Adrenal gland (tissue), 9 donors: ENCODE measurements at regions not wholly inside any gene's neighbourhood (a gene's known extent, or its start where the extent isn't known, plus 50 kb on each side); places are given as distances from the start of the nearest gene placed in this dataset.
"Not testable (repeated sequence)": the region's sequence is repeated elsewhere in the genome, so short reads cannot be mapped to it uniquely, and the experiment has no call there.

ENCODE experiments used
- DNase-seq, 7 donors: peaks; one replicate each; pipeline ENCODE4 v3.0.0-alpha.2; 2019 to 2020
- H3K27ac ChIP-seq, 5 donors: fragments of 200-600 bp; sonication (generic) in 4 of 5; 1 replicate in 3 of 5; 2 replicates in 2 of 5; pipeline versions ENCODE4 v1.5.1 to v1.8.0; 2016 to 2020; ENCODE audit warnings: mild to moderate bottlenecking in 1 of 5
- H3K27me3 ChIP-seq: fragments of 200-600 bp; 2 replicates; pipeline ENCODE4 v1.8.0; 2021
- H3K36me3 ChIP-seq, 2 donors: fragments of 200-600 bp; replicated peaks in 1 of 2; 1 replicate in 1 of 2; 2 replicates in 1 of 2; pipeline versions ENCODE4 v1.5.1 to v1.8.0; 2018 to 2022
- H3K4me1 ChIP-seq, 2 donors: fragments of 200-600 bp; replicated peaks in 1 of 2; 1 replicate in 1 of 2; 2 replicates in 1 of 2; pipeline versions ENCODE4 v1.5.1 to v1.8.0; 2018 to 2021
- H3K4me3 ChIP-seq, 4 donors: fragments of 200-600 bp; sonication (generic) in 3 of 4; one replicate each; pipeline ENCODE4 v1.5.1; 2016 to 2018
- H3K9me3 ChIP-seq, 3 donors: fragments of 200-600 bp; sonication (generic) in 1 of 3; replicated peaks in 1 of 3; 1 replicate in 2 of 3; 2 replicates in 1 of 3; pipeline versions ENCODE4 v1.5.1 to v1.8.0; 2016 to 2021
- POLR2A ChIP-seq, 2 donors: fragments of 450-650 bp; IDR thresholded peaks; one replicate each; pipeline ENCODE4 v1.6.1; 2017; ENCODE audit warnings: antibody characterized with exemption in 2 of 2, mild to moderate bottlenecking in 2 of 2, moderate library complexity in 1 of 2
- WGBS, 4 donors: extraction: QIAGEN DNeasy Blood & Tissue Kit in 2 of 4; methylation state at CpG; one replicate each; pipeline versions ENCODE4 v1.1.5 to v1.1.7; 2013 to 2017; 5-methylcytosine and 5-hydroxymethylcytosine counted together
- intact Hi-C, 2 donors: fragments of 100-400 bp; cut with DNase I; formaldehyde crosslinking; loops; one replicate each; pipeline versions ENCODE4 v1.14.1 to v1.15.0; 2022 to 2023
- TF ChIP-seq, protein P1 (sequence below), 6 experiments: fragments of 450-650 bp in 4 of 6; fragments of 200-600 bp in 2 of 6; sonication (generic) in 1 of 6; IDR thresholded peaks; 1 replicate in 5 of 6; 2 replicates in 1 of 6; pipeline versions ENCODE4 v1.5.1 to v1.8.0; 2016 to 2021; ENCODE audit warnings: antibody characterized with exemption in 6 of 6, mild to moderate bottlenecking in 2 of 6, moderate library complexity in 1 of 6
- donor health status: healthy with polysubstance abuse.
- donor health status: Bipolar disorder and iron deficiency.
- donor health status: DM: yes; HTN: yes; CAD: no.
- donor health status: DM: no; HTN: no; CAD: no.
- donor health status: DM: no; HTN: no; CAD: no.

DNA sequence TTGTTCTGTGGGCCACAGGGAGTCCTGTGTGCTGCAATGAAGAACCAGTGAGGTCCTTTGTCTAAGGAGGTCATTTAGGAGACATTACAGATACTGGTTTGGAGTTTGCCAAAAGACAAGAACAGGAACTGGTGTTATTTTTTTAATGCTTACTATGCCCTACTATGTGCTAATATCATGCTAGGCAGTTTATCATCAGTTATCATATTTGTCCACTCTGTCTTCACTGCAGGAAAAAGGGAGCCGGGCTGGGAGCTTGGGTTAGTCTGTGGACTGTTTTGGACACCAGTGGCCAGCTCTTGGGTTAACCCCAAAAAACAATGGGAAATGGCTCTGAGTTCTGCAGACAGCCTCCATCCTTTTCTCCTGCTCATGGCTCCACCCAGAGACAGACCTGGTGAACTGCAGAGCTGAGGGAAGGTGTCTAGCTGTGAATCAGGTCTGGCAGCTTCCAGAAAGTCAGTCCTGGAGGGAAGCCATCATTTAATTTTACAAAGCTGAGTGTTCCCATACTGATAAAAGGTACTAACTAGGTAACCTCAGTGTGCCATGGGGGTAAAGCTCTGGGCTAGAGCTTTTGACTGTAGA lies 101.2 kb upstream of the ZNF746 start:
- H3K4me1 ChIP-seq: no peaks in the 10 kb centered on the region
- H3K36me3 ChIP-seq: peaks cover 0 to 13% of the 10 kb centered on the region in 2 donors
- no peaks in the 10 kb centered on the region for H3K27me3 ChIP-seq
- DNase-seq: peak in 4 of 7 donors; percentile 36 to 58 (median 38)
- H3K4me3 ChIP-seq: no peak overlapping the region
- H3K9me3 ChIP-seq: no peaks in the 10 kb centered on the region
- no peak overlapping the region for H3K27ac ChIP-seq
- 95 to 100% (median 95%) methylated on average over 1 of the region's 1 CpG for WGBS, 4 donors
- no peak for TF ChIP-seq POLR2A (IDR thresholded peaks at IDR 0.05)
- TF ChIP-seq, protein P1, sequence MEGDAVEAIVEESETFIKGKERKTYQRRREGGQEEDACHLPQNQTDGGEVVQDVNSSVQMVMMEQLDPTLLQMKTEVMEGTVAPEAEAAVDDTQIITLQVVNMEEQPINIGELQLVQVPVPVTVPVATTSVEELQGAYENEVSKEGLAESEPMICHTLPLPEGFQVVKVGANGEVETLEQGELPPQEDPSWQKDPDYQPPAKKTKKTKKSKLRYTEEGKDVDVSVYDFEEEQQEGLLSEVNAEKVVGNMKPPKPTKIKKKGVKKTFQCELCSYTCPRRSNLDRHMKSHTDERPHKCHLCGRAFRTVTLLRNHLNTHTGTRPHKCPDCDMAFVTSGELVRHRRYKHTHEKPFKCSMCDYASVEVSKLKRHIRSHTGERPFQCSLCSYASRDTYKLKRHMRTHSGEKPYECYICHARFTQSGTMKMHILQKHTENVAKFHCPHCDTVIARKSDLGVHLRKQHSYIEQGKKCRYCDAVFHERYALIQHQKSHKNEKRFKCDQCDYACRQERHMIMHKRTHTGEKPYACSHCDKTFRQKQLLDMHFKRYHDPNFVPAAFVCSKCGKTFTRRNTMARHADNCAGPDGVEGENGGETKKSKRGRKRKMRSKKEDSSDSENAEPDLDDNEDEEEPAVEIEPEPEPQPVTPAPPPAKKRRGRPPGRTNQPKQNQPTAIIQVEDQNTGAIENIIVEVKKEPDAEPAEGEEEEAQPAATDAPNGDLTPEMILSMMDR (IDR thresholded peaks at IDR 0.05): peak in 5 of 6 experiments; percentile 31 to 41 (median 36)
- intact Hi-C loops: no loop called here

DNA sequence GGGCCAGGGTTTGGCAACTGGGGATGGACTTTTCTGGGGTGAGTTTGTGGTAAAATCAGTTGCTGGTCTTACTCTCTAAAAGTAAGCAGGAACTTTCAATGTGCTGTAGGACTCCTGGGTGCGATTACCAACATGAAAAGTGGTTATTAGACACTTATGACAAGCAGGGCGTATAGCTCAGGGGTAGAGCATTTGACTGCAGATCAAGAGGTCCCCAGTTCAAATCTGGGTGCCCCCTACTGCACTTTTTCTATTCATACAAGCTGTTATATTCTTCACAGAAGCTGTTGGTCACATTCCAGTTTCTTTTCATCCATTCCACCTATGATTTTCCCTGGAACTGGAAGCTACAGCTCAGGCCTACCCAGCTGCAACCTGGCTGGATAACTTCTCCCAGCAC lies 100.2 kb upstream of the ZNF746 start:
- intact Hi-C loops, H3K27me3 ChIP-seq, H3K27ac ChIP-seq, DNase-seq, H3K4me3 ChIP-seq, H3K4me1 ChIP-seq, H3K9me3 ChIP-seq: not testable (repeated sequence)
- WGBS, 4 donors: 93 to 100% (median 98%) methylated on average over 2 of the region's 2 CpGs
- peaks cover 0 to 13% of the 10 kb centered on the region in 2 donors for H3K36me3 ChIP-seq

DNA sequence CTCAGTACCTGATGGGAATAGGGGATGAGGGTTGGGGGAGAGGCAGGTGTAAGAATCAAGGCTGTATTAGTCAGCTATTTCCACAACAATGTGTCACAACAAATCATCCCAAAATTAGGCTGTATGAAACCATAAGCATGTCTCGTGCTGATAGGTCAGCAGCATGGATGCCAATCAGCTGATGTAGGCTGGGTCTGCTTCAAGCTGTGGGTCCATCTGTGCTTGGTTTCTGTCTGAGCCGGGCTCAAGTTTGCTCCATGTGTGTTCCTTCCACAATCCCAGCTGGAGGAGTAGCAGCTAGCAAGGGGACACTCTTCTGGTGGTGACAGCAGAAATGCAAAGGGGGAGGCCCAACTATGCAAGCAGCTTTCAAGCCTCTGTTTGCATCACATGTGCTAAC lies 97.9 kb upstream of the ZNF746 start:
- intact Hi-C loops: no loop called here
- WGBS, 4 donors: 85 to 90% (median 86%) methylated on average over 2 of the region's 2 CpGs

DNA sequence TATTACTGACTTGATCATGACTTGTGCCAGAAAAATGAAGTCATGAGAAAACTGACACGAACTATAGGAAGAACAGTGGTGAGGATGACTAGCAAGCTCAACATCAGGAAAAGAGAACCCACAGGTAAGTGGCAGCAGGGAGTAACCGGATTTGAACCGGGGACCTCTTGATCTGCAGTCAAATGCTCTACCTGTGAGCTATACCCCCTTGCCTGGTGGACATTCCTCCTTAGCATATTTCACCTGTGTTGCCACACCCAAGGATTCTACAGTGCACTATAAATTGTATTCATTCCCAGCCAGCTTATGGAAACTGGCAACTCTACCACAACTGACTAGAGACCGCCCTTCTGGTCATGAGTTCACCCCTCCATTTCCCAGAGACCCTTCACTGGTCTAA lies 97.5 kb upstream of the ZNF746 start:
- intact Hi-C loops: no loop called here
- DNase-seq: no peak
- no peaks in the 10 kb centered on the region for H3K36me3 ChIP-seq
- no peak overlapping the region for H3K4me3 ChIP-seq
- no peaks in the 10 kb centered on the region for H3K9me3 ChIP-seq
- 95 to 99% (median 97%) methylated on average over 4 of the region's 4 CpGs for WGBS, 4 donors
- H3K4me1 ChIP-seq: no peaks in the 10 kb centered on the region
- TF ChIP-seq POLR2A (IDR thresholded peaks at IDR 0.05): no peak
- TF ChIP-seq, protein P1 (IDR thresholded peaks at IDR 0.05): no peak
- H3K27ac ChIP-seq: no peak overlapping the region
- H3K27me3 ChIP-seq: no peaks in the 10 kb centered on the region

More for the DNA sequence above, 97.9 kb upstream of the ZNF746 start:
- no peak overlapping the region for H3K27ac ChIP-seq
- no peaks in the 10 kb centered on the region for H3K9me3 ChIP-seq
- H3K4me1 ChIP-seq: no peaks in the 10 kb centered on the region
- no peaks in the 10 kb centered on the region for H3K27me3 ChIP-seq
- no peak overlapping the region for H3K4me3 ChIP-seq
- DNase-seq: no peak
- TF ChIP-seq, protein P1 (IDR thresholded peaks at IDR 0.05): no peak
- no peak for TF ChIP-seq POLR2A (IDR thresholded peaks at IDR 0.05)
- no peaks in the 10 kb centered on the region for H3K36me3 ChIP-seq

DNA sequence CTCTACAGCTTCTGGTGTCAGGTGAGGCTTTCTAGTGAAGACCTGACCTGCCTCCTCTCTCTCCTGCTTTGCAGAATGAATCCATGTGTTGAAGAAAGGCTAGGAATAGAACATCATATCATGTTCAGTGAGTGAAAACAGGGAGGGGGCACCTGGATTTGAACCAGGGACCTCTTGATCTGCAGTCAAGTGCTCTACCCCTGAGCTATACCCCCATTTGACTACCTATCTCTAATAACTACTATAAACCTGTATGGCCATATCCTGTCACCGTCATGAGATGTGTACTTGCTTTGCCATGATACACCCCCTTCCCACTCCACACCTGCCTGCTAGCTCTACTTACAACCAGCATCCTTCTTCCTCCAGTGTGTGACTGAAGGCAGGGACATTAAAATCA lies 91.3 kb upstream of the ZNF746 start:
- Histone ChIP-seq H3K4me1 (no peaks in the 10 kb centered on the region), H3K27ac (no peak overlapping the region), H3K27me3 (no peaks in the 10 kb centered on the region), H3K9me3 (no peaks in the 10 kb centered on the region), H3K4me3 (no peak overlapping the region), H3K36me3 (peaks cover 0 to 15% of the 10 kb centered on the region in 2 donors)
- DNase-seq: no peak
- WGBS, 4 donors: 100% methylated on average over 1 of the region's 1 CpG
- intact Hi-C loops: no loop called here
- TF ChIP-seq, protein P1 (IDR thresholded peaks at IDR 0.05): no peak
- TF ChIP-seq POLR2A (IDR thresholded peaks at IDR 0.05): no peak
